NCI-H524 treated with DMSO at 0.1 percent for 48 hours (cell line): ENCODE measurements at regions not wholly inside any gene's neighbourhood (a gene's known extent, or its start where the extent isn't known, plus 50 kb on each side); places are given as distances from the start of the nearest gene placed in this dataset.
"Not testable (repeated sequence)": the region's sequence is repeated elsewhere in the genome, so short reads cannot be mapped to it uniquely, and the experiment has no call there.

Experiments used
- DNase-seq: peaks from one replicate; lab custom pipeline; 2025; lab: John Stamatoyannopoulos, UW

- DNase-seq, result no peak
Observed at GRCh38 chr11:25319127-25319526, 822.3 kb downstream of the LUZP2 start.

DNA sequence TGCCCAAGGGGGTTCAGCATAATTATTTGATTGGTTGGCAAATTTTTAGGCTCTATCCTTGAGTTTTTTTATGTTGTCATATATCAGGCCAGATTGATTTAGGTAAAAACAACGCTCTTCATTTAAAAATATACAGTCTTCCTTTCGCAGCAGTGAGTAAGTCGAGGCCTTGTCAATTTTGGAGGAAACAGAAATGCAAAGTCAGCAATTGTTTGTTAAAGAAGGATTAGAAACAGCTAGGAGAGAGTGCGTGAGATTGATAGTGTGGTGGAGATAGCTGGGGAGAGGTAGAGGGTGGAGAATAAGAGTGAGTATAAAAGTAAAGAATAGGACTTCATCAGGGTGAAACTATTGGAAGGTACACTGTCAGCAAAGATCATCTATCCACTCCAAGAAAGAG lies 830.8 kb downstream of the LUZP2 start:
- DNase-seq, result no peak

GRCh38 chr11:25339281-25339680 lies 842.4 kb downstream of the LUZP2 start:
- DNase-seq, result no peak

DNA sequence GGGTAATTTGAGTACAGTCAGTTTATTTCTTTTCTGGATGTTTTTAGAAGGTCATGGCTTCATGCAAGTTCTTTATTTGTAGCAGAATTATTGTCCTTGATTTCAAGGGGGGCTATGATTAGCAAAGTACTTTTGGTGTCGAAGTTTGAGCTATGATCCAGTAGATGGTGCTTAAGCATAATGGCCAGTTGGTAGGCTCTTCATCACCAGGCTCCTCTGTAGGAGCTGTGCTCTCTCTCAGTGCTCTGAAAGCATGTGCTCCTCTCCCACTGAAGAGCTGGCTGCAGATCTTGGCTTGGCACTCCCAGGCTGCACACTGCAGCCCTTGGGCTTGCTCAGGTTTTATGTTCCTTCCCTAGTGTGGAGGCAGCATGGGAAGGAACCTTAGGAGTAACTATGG lies 852.7 kb downstream of the LUZP2 start:
- DNase-seq, result no peak

GRCh38 chr11:25350899-25351803 lies 854.3 kb downstream of the LUZP2 start:
- DNase-seq, result no peak

GRCh38 chr11:25357133-25357532 lies 860.3 kb downstream of the LUZP2 start:
- DNase-seq, result no peak

DNA sequence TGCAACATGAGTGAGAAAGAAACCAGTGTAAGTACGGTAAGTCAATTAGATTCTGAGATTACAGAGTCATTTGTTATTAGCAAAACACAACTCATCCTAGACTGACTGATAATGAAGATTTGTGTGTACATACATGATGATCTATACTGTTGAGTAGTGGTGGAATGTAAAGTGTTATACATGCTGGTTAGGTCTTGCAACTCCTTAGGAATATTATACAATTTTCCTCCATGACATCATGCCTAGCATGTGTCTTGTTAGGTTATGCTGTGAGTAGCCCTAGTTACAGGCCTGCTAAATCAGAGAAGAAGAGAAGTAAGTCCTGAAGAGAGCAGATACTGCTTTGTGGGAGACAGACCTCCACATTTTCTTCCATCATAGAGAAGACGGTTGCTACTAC lies 880.6 kb downstream of the LUZP2 start:
- no peak for DNase-seq

DNA sequence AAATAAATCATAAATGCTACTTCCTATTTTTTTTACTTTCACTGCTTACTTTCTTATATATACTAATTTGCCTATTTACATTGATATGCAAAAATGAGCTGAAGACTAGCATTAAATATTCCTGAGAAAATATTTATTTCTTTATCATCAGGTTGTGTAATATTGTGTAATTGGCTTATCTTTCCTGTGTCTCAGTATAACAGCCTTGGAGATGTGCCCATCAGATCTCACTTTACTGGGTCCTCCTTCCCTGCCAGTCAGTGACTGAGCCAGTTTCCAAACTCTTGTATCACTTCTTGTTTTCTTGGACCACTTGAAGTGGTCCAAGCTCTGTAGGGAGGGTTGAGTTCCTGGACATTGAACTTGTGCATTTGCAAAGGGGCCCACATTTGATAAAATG lies 900.0 kb downstream of the LUZP2 start:
- DNase-seq, result no peak

- DNase-seq, result no peak
Observed at GRCh38 chr11:25408146-25408545, 911.3 kb downstream of the LUZP2 start.

DNA sequence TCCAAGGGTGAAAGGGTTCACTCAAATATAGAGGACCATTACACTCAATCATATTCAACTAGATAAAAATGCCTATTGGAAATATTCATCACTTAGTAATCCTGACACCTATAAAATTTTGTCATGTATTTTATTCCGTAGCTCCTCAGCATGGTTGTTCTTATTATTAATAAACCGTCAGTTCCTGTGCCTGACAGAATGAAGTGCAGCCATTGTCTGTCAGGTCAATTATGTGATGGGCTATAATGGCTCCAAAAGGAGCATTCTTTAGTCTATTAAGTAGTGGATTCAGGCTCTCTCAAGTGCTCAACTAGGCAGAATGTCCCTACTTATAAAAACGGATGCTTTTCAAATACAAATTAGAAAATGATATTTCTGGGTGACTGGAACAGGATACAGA lies 916.1 kb upstream of the ANO3 start:
- no peak for DNase-seq

GRCh38 chr11:25423436-25424199 lies 908.3 kb upstream of the ANO3 start:
- DNase-seq, result no peak

GRCh38 chr11:25432376-25432775 lies 899.6 kb upstream of the ANO3 start:
- no peak for DNase-seq

GRCh38 chr11:25435197-25435596 lies 896.7 kb upstream of the ANO3 start:
- DNase-seq, result no peak

GRCh38 chr11:25436326-25436725 lies 895.6 kb upstream of the ANO3 start:
- DNase-seq, result no peak

DNA sequence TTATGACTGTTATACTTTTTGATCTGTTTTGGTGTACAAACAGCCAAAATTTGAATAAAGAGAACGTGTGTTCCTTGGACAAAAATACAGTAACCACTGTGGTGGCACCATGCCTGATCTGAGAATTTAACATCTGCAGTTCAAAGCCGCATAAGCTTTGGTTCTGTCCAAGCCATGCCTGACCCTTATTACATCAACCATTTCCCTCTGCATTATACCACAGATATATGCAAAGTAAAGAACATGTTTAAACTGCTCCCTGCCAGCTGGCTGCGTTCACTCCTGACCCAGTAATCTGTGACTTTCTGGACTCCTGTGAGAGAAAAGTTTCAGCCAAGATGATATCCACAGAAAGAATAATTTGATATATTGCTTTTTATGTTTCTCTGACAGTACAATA lies 890.5 kb upstream of the ANO3 start:
- DNase-seq, result no peak

DNA sequence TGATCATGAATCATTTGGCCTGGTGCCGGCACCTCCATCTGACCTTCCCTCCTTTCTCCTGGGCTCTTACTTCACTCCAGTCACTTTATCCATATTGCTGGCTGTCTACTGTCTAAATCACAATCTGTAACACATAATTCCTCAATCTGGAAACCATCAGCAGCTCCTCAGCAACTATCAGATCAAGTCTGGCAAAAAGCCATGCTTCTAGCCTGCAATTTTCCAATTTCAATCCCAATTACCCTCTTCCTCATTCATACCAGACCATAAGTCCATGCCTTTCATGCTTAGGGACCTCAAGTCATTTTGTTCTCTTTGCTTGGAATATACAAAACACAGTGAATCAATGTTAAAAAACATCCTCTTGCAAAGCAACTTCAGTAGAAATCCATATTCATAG lies 882.8 kb upstream of the ANO3 start:
- DNase-seq, result no peak

GRCh38 chr11:25453471-25453870 lies 878.5 kb upstream of the ANO3 start:
- DNase-seq, result no peak

DNA sequence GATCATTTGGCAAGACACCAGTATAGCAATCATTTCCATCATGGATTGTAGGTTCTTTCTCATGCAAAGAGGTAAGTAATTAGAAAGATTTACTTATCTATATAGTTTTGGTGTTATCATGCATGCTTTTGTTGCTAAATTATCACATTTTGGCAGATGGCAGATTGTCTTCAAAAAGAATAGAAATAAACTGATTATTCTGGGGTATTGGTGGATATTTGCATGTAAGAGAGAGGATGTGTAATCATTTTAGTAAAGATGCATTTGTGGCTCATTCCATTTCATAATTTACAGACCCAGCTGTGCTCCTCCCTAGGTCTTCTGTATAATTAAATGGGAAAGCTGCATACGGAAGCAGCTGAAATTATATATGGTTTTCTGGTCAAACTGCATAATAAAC lies 875.7 kb upstream of the ANO3 start:
- DNase-seq, result no peak

- no peak for DNase-seq
Observed at GRCh38 chr11:25483915-25484635, 847.9 kb upstream of the ANO3 start.

DNA sequence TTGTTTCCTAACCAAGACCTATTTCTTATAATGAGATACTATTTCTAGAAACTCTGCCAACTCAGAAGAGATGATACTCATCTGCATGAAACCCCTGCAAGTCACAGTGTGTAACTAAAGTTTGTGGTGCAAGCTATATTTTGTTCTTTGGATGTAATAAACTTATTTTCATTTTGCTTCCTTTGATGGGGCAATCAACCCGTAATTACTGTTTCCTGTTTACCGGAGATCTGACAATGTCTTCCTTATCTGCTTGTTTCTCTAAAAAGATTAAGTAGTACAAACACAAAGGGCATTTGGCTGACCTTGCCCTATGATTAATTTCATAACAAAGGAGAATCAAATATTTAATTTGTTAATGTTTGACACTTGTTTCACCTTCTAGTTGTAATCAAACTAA lies 846.6 kb upstream of the ANO3 start:
- DNase-seq, result no peak

GRCh38 chr11:25486338-25486737 lies 845.6 kb upstream of the ANO3 start:
- not testable (repeated sequence) for DNase-seq

DNA sequence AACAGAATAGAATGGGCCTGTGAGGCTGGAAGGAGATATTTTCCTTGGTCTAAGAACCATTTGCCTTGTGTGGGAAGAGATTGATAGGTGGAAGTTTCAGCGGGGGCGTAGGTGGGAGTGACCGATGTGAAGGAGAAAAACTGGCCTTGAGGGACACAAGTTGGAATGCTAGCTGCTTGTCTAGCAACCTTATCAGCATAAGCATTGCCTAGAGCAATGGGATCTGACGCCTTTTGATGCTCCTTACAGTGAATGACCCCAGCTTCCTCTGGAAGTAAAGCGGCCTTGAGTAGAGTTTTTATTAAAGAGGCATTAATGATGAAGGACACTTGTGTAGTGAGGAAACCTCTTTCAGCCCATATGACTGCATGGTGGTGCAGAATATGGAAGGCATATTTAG lies 843.8 kb upstream of the ANO3 start:
- DNase-seq, result not testable (repeated sequence)

DNA sequence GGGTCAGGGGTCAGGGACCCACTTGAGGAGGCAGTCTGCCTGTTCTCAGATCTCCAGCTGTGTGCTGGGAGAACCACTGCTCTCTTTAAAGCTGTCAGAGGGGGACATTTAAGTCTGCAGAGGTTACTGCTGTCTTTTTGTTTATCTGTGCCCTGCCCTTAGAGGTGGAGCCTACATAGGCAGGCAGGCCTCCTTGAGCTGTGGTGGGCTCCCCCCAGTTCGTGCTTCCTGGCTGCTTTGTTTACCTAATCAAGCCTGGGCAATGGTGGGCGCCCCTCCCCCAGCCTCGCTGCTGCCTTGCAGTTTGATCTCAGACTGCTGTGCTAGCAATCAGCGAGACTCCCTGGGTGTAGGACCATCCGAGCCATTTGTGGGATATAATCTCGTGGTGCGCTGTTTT lies 830.5 kb upstream of the ANO3 start:
- not testable (repeated sequence) for DNase-seq
